HCT116 (cell line): ENCODE measurements at regions not wholly inside any gene's neighbourhood (a gene's known extent, or its start where the extent isn't known, plus 50 kb on each side); places are given as distances from the start of the nearest gene placed in this dataset.

Experiments
- ATAC-seq: fragments of 200-7000 bp; cut with Tn5 transposase; 2 replicates; pipeline ENCODE4 v1.9.1; 2020; ENCODE audit warnings: mild to moderate bottlenecking, moderate library complexity
- BruUV-seq: library from RNA; stranded (reverse); fragments of 400-500 nt; replicated peaks from 2 replicates; lab custom pipeline; 2021; lab: Mats Ljungman, UMichigan
- CTCF ChIA-PET: fragments of 300-600 bp; sonication (Branson Sonifier 250); formaldehyde crosslinking; loops from one replicate; lab custom pipeline; 2021; ENCODE audit warnings: antibody characterized with exemption; lab: Charles Lee
- POLR2A ChIA-PET: fragments of 300-600, 350-600 bp; sonication (Branson Sonifier 250); formaldehyde crosslinking; loops from one replicate; lab custom pipeline; 2021; ENCODE audit warnings: antibody characterized with exemption; lab: Charles Lee
- RAD21 ChIA-PET, 2 experiments: fragments of 300-600 bp; sonication (Branson Sonifier 250); formaldehyde crosslinking; loops; one replicate each; lab custom pipeline; 2023; ENCODE audit warnings: low total read pairs in 2 of 2; ENCODE audit not compliant: uncharacterized antibody in 2 of 2, unreplicated experiment in 2 of 2, low non-redundant PET in 1 of 2; lab: Charles Lee
- DNase-seq: peaks from one replicate; pipeline ENCODE4 v3.0.0-alpha.2; 2010; ENCODE audit warnings: low read depth, low spot score
- H2AFZ ChIP-seq: fragments of 200-600 bp; shearing (Covaris generic), sonication (generic); 2 replicates; pipeline ENCODE4 v1.6.1; 2017; ENCODE audit warnings: low read depth, mixed run types, mixed read lengths, antibody characterized with exemption, low read length; ENCODE audit not compliant: poor library complexity, severe bottlenecking
- H3K27ac ChIP-seq: 2 replicates; pipeline ENCODE4 v1.5.1; 2012; ENCODE audit warnings: low read depth, low read length
- H3K27me3 ChIP-seq: fragments of 200-600 bp; sonication (generic); 2 replicates; pipeline ENCODE4 v1.6.1; 2016; ENCODE audit warnings: mixed run types, low read length, mixed read lengths; ENCODE audit not compliant: insufficient read depth
- H3K36me3 ChIP-seq, 2 experiments: fragments of 200-500 bp in 1 of 2; fragments of 200-600 bp in 1 of 2; sonication (Bioruptor generic) in 1 of 2; sonication (generic) in 1 of 2; 2 replicates each; pipeline versions ENCODE4 v1.5.1 to v1.6.1; 2014 to 2016; ENCODE audit warnings: low read length in 2 of 2, inconsistent platforms in 1 of 2, mixed read lengths in 1 of 2, mixed run types in 1 of 2; ENCODE audit not compliant: insufficient read depth in 2 of 2, control insufficient read depth in 1 of 2
- H3K4me1 ChIP-seq, 2 experiments: fragments of 200-600 bp in 1 of 2; sonication (generic) in 1 of 2; 2 replicates each; pipeline versions ENCODE4 v1.5.1 to v1.6.1; 2012 to 2017; ENCODE audit warnings: low read length in 2 of 2, inconsistent platforms in 1 of 2, mild to moderate bottlenecking in 1 of 2, mixed read lengths in 1 of 2, mixed run types in 1 of 2, moderate library complexity in 1 of 2; ENCODE audit not compliant: insufficient read depth in 2 of 2, control insufficient read depth in 1 of 2
- H3K4me2 ChIP-seq: fragments of 200-600 bp; sonication (generic); 2 replicates; pipeline ENCODE4 v1.6.1; 2017; ENCODE audit warnings: mixed run types, low read length, mixed read lengths
- H3K4me3 ChIP-seq, 2 experiments: fragments of 200-600 bp in 1 of 2; sonication (generic) in 1 of 2; replicated peaks in 1 of 2; 2 replicates each; pipeline ENCODE4 v1.5.1; 2011 to 2016; ENCODE audit warnings: low read length in 2 of 2, control low read depth in 1 of 2, low read depth in 1 of 2, mild to moderate bottlenecking in 1 of 2, mixed read lengths in 1 of 2, mixed run types in 1 of 2
- H3K79me2 ChIP-seq: fragments of 200-600 bp; sonication (generic); 2 replicates; pipeline ENCODE4 v1.6.1; 2017; ENCODE audit warnings: mild to moderate bottlenecking, mixed run types, low read length, moderate library complexity, mixed read lengths; ENCODE audit not compliant: insufficient read depth
- H3K9ac ChIP-seq: fragments of 200-600 bp; sonication (generic); 2 replicates; pipeline ENCODE4 v1.6.1; 2016; ENCODE audit warnings: low read length, mixed read lengths
- H3K9me2 ChIP-seq: fragments of 200-600 bp; sonication (generic), shearing (Covaris generic); 2 replicates; pipeline ENCODE4 v1.6.1; 2017; ENCODE audit warnings: mixed run types, mild to moderate bottlenecking, moderate library complexity; ENCODE audit not compliant: insufficient read depth
- H3K9me3 ChIP-seq, 2 experiments: fragments of 200-500 bp in 1 of 2; fragments of 200-600 bp in 1 of 2; sonication (Bioruptor generic) in 1 of 2; sonication (generic) in 1 of 2; 2 replicates each; pipeline ENCODE4 v1.6.1; 2014 to 2017; ENCODE audit warnings: low read length in 2 of 2, mixed read lengths in 2 of 2, inconsistent platforms in 1 of 2, low read depth in 1 of 2, mild to moderate bottlenecking in 1 of 2, mixed run types in 1 of 2, moderate library complexity in 1 of 2; ENCODE audit not compliant: control insufficient read depth in 1 of 2, insufficient read depth in 1 of 2
- H4K20me1 ChIP-seq: fragments of 200-600 bp; sonication (generic), shearing (Covaris generic); 2 replicates; pipeline ENCODE4 v1.6.1; 2017; ENCODE audit warnings: mixed run types, mild to moderate bottlenecking, moderate library complexity; ENCODE audit not compliant: insufficient read depth
- EZH2 ChIP-seq: fragments of 200-600 bp; sonication (generic); IDR thresholded peaks from 2 replicates; pipeline ENCODE4 v1.6.1; 2017; ENCODE audit warnings: antibody characterized with exemption, mixed run types
- POLR2AphosphoS5 ChIP-seq: IDR thresholded peaks from 2 replicates; pipeline ENCODE4 v1.6.1; 2011; ENCODE audit warnings: mild to moderate bottlenecking, low read depth, low read length, moderate library complexity
- REST ChIP-seq: IDR thresholded peaks from 2 replicates; pipeline ENCODE4 v1.6.1; 2012; ENCODE audit warnings: low read depth
- ZBTB33 ChIP-seq: IDR thresholded peaks from 2 replicates; pipeline ENCODE4 v1.6.1; 2011; ENCODE audit warnings: mild to moderate bottlenecking, low read length, moderate library complexity; ENCODE audit not compliant: insufficient replicate concordance; ENCODE audit errors: extremely low read depth
- intact Hi-C: fragments of 100-400 bp; cut with micrococcal nuclease; formaldehyde crosslinking; loops from 2 replicates; pipeline ENCODE4 v1.10.0; 2022

GRCh38 chr14:30134936-30135335, 207.3 kb upstream of the PRKD1 start:
- Histone ChIP-seq H4K20me1 (no peaks in the 10 kb centered on the region), H3K4me1 (no peaks in the 10 kb centered on the region), H3K27me3 (no peaks in the 10 kb centered on the region), H3K79me2 (no peaks in the 10 kb centered on the region), H3K9ac (no peak overlapping the region), H3K4me2 (no peak overlapping the region), H3K4me3 (no peak overlapping the region), H3K9me2 (no peaks in the 10 kb centered on the region), H3K9me3 (peaks cover 13 to 21% of the 10 kb centered on the region in 2 experiments; a peak in 2 of 4 replicates), H3K27ac (no peak overlapping the region), H3K36me3 (no peaks in the 10 kb centered on the region), H2AFZ (no peak overlapping the region)
- no peak for TF ChIP-seq ZBTB33
- TF ChIP-seq POLR2AphosphoS5: no peak
- no peak for TF ChIP-seq EZH2
- TF ChIP-seq REST: no peak
- POLR2A ChIA-PET: no interaction called here
- DNase-seq (no peak), ATAC-seq (no peak)
- CTCF ChIA-PET: no interaction called here
- BruUV-seq: no TSS peak
- intact Hi-C loops: no loop called here
- RAD21 ChIA-PET: no interaction called here
